ENCODE measurements at regions not wholly inside any gene's neighbourhood (a gene's known extent, or its start where the extent isn't known, plus 50 kb on each side); places are given as distances from the start of the nearest gene placed in this dataset.

- TF ChIP-seq CTCF (conservative IDR thresholded peaks at IDR 0.05; ENCODE audit: low read depth, low read length) = no peak
- DNase-seq (ENCODE audit: low read depth) = no peak
Measured at GRCh38 chr11:33419924-33420323, 162.7 kb downstream of the HIPK3 start.

GRCh38 chr11:33417121-33417520, 159.9 kb downstream of the HIPK3 start:
- no peak for TF ChIP-seq CTCF (conservative IDR thresholded peaks at IDR 0.05; ENCODE audit: low read depth, low read length)
- DNase-seq (ENCODE audit: low read depth) = no peak
- no peak overlapping the region for H3K4me3 ChIP-seq (ENCODE audit: low read length)

More at GRCh38 chr11:33419924-33420323, 162.7 kb downstream of the HIPK3 start:
- no peak overlapping the region for H3K4me3 ChIP-seq (ENCODE audit: low read length)

GRCh38 chr11:33413301-33413700, 156.1 kb downstream of the HIPK3 start:
- no peak for DNase-seq (ENCODE audit: low read depth)
- H3K4me3 ChIP-seq (ENCODE audit: low read length) = no peak overlapping the region
- no peak for TF ChIP-seq CTCF (conservative IDR thresholded peaks at IDR 0.05; ENCODE audit: low read depth, low read length)

- TF ChIP-seq CTCF (conservative IDR thresholded peaks at IDR 0.05; ENCODE audit: low read depth, low read length) = no peak
- DNase-seq (ENCODE audit: low read depth) = no peak
- no peak overlapping the region for H3K4me3 ChIP-seq (ENCODE audit: low read length)
Measured at GRCh38 chr11:33412241-33412640, 155.1 kb downstream of the HIPK3 start.

- H3K4me3 ChIP-seq (ENCODE audit: low read length) = no peak overlapping the region
- DNase-seq (ENCODE audit: low read depth) = no peak
- no peak for TF ChIP-seq CTCF (conservative IDR thresholded peaks at IDR 0.05; ENCODE audit: low read depth, low read length)
Measured at GRCh38 chr11:33411751-33412150, 154.6 kb downstream of the HIPK3 start.

- H3K4me3 ChIP-seq (ENCODE audit: low read length) = no peak overlapping the region
- no peak for TF ChIP-seq CTCF (conservative IDR thresholded peaks at IDR 0.05; ENCODE audit: low read depth, low read length)
- DNase-seq (ENCODE audit: low read depth) = no peak
Measured at GRCh38 chr11:33410086-33410765, 153.0 kb downstream of the HIPK3 start.

All from retinal pigment epithelial cell (primary cell).